IMR-90 (cell line): ENCODE measurements at regions not wholly inside any gene's neighbourhood (a gene's known extent, or its start where the extent isn't known, plus 50 kb on each side); places are given as distances from the start of the nearest gene placed in this dataset.

Experiments
- ATAC-seq: fragments of 200-7000 bp; cut with Tn5 transposase; 2 replicates; pipeline ENCODE4 v1.9.1; 2020; ENCODE audit warnings: low read depth, mild to moderate bottlenecking, moderate library complexity
- BruUV-seq: library from RNA; stranded (reverse); fragments of 400-500 nt; replicated peaks from 2 replicates; lab custom pipeline; 2021; lab: Mats Ljungman, UMichigan
- CTCF ChIA-PET: fragments of 300-600 bp; formaldehyde crosslinking; extraction: SDS; loops from one replicate; lab custom pipeline; 2021; ENCODE audit warnings: antibody characterized with exemption; lab: Yijun Ruan, JAX
- POLR2A ChIA-PET: fragments of 300-600 bp; sonication (Branson Sonifier 250); formaldehyde crosslinking; loops from one replicate; lab custom pipeline; 2022; ENCODE audit warnings: antibody characterized with exemption; ENCODE audit not compliant: unreplicated experiment; lab: Charles Lee
- DNase-seq: peaks from one replicate; pipeline ENCODE4 v3.0.0; 2013
- H2AFZ ChIP-seq: replicated peaks from 2 replicates; pipeline ENCODE3; 2013; ENCODE audit warnings: low read length, mild to moderate bottlenecking; ENCODE audit not compliant: poor library complexity
- H2AK5ac ChIP-seq: 2 replicates; pipeline ENCODE4 v1.6.1; 2013; ENCODE audit warnings: low read depth, low read length, inconsistent platforms
- H2AK9ac ChIP-seq: replicated peaks from 2 replicates; pipeline ENCODE3; 2013; ENCODE audit warnings: mild to moderate bottlenecking, low read depth, low read length, moderate library complexity; ENCODE audit not compliant: poor library complexity
- H2BK120ac ChIP-seq: 2 replicates; pipeline ENCODE4 v1.6.1; 2013; ENCODE audit warnings: low read depth, low read length, inconsistent platforms
- H2BK15ac ChIP-seq: 3 replicates; pipeline ENCODE4 v1.6.1; 2013; ENCODE audit warnings: low read depth, low read length, inconsistent platforms
- H2BK20ac ChIP-seq: 2 replicates; pipeline ENCODE4 v1.6.1; 2013; ENCODE audit warnings: low read depth, mild to moderate bottlenecking, inconsistent platforms, low read length, moderate library complexity
- H2BK5ac ChIP-seq: 2 replicates; pipeline ENCODE4 v1.6.1; 2013; ENCODE audit warnings: mild to moderate bottlenecking, low read depth, low read length, inconsistent platforms; ENCODE audit not compliant: poor library complexity, severe bottlenecking
- H3K14ac ChIP-seq: replicated peaks from 2 replicates; pipeline ENCODE4 v1.6.1; 2013; ENCODE audit warnings: low read depth, low read length, inconsistent platforms
- H3K18ac ChIP-seq: 2 replicates; pipeline ENCODE4 v1.6.1; 2013; ENCODE audit warnings: low read depth, low read length, control low read depth
- H3K23ac ChIP-seq: 2 replicates; pipeline ENCODE4 v1.6.1; 2013; ENCODE audit warnings: low read depth, low read length, inconsistent platforms
- H3K27ac ChIP-seq: 2 replicates; pipeline ENCODE4 v1.5.1; 2013; ENCODE audit warnings: mild to moderate bottlenecking, control low read depth, low read length; ENCODE audit not compliant: insufficient read depth
- H3K27me3 ChIP-seq: 2 replicates; pipeline ENCODE4 v1.6.1; 2013; ENCODE audit warnings: low read length; ENCODE audit not compliant: control insufficient read depth, insufficient read depth
- H3K36me3 ChIP-seq: 2 replicates; pipeline ENCODE4 v1.6.1; 2013; ENCODE audit warnings: low read length, mixed read lengths; ENCODE audit not compliant: control insufficient read depth, insufficient read depth
- H3K4ac ChIP-seq: 2 replicates; pipeline ENCODE4 v1.6.1; 2013; ENCODE audit warnings: low read depth, low read length, inconsistent platforms
- H3K4me1 ChIP-seq: 2 replicates; pipeline ENCODE4 v1.6.1; 2013; ENCODE audit warnings: low read length, mixed read lengths; ENCODE audit not compliant: control insufficient read depth, insufficient read depth
- H3K4me2 ChIP-seq: 2 replicates; pipeline ENCODE4 v1.6.1; 2013; ENCODE audit warnings: low read depth, mild to moderate bottlenecking, control low read depth, low read length, moderate library complexity
- H3K4me3 ChIP-seq: 2 replicates; pipeline ENCODE4 v1.5.1; 2013; ENCODE audit warnings: low read depth, mild to moderate bottlenecking, control low read depth, low read length, moderate library complexity; ENCODE audit not compliant: insufficient read depth
- H3K56ac ChIP-seq: 2 replicates; pipeline ENCODE4 v1.6.1; 2013; ENCODE audit warnings: low read length, inconsistent platforms; ENCODE audit not compliant: insufficient read depth; ENCODE audit errors: extremely low read depth
- H3K79me1 ChIP-seq, 2 experiments: 2 replicates each; pipeline ENCODE4 v1.6.1; 2013; ENCODE audit warnings: low read length in 2 of 2, inconsistent platforms in 1 of 2, low read depth in 1 of 2
- H3K9ac ChIP-seq: 2 replicates; pipeline ENCODE4 v1.6.1; 2013; ENCODE audit warnings: low read depth, low read length, control low read depth
- H3K9me1 ChIP-seq: 2 replicates; pipeline ENCODE4 v1.6.1; 2013; ENCODE audit warnings: low read length, inconsistent platforms; ENCODE audit not compliant: insufficient read depth
- H3K9me3 ChIP-seq: 2 replicates; pipeline ENCODE4 v1.6.1; 2013; ENCODE audit warnings: low read length; ENCODE audit not compliant: control insufficient read depth, insufficient read depth
- H4K20me1 ChIP-seq: 2 replicates; pipeline ENCODE4 v1.6.1; 2013; ENCODE audit warnings: low read length, inconsistent platforms; ENCODE audit not compliant: insufficient read depth
- H4K5ac ChIP-seq: 2 replicates; pipeline ENCODE4 v1.6.1; 2013; ENCODE audit warnings: mild to moderate bottlenecking, low read depth, low read length, control low read depth
- H4K8ac ChIP-seq, 2 experiments: 2 replicates each; pipeline ENCODE4 v1.6.1; 2013; ENCODE audit warnings: low read depth in 2 of 2, low read length in 2 of 2, control low read depth in 1 of 2, inconsistent platforms in 1 of 2
- H4K91ac ChIP-seq: 2 replicates; pipeline ENCODE4 v1.6.1; 2013; ENCODE audit warnings: low read depth, low read length, inconsistent platforms; ENCODE audit not compliant: insufficient read depth
- CEBPB ChIP-seq: IDR thresholded peaks from 2 replicates; pipeline ENCODE4 v1.6.1; 2012; ENCODE audit warnings: low read depth, low read length, improper control_type of control experiment
- CHD1 ChIP-seq: IDR thresholded peaks from 2 replicates; pipeline ENCODE4 v1.6.1; 2012; ENCODE audit warnings: low read depth, low read length, improper control_type of control experiment
- MAZ ChIP-seq: IDR thresholded peaks from 2 replicates; pipeline ENCODE4 v1.6.1; 2012; ENCODE audit warnings: low read depth, mild to moderate bottlenecking, low read length, improper control_type of control experiment, moderate library complexity, borderline replicate concordance
- MXI1 ChIP-seq: IDR thresholded peaks from 2 replicates; pipeline ENCODE4 v1.6.1; 2012; ENCODE audit warnings: low read depth, mild to moderate bottlenecking, low read length, moderate library complexity, borderline replicate concordance
- SMC3 ChIP-seq: fragments of 150-350 bp; IDR thresholded peaks from 2 replicates; pipeline ENCODE4 v1.6.1; 2016; ENCODE audit warnings: low read depth, mild to moderate bottlenecking, antibody characterized with exemption, low read length, moderate library complexity
- USF2 ChIP-seq: fragments of 150-350 bp; IDR thresholded peaks from 2 replicates; pipeline ENCODE4 v1.6.1; 2017; ENCODE audit warnings: mild to moderate bottlenecking, antibody characterized with exemption, low read length, low read depth
- WGBS, 2 experiments: methylation state at CpG; one replicate each; pipeline versions ENCODE4 v1.1.5 to v1.1.7; 2013; ENCODE audit warnings: missing lambda C conversion rate in 2 of 2; ENCODE audit not compliant: insufficient read length in 1 of 2; ENCODE audit errors: extremely low coverage in 2 of 2; 5-methylcytosine and 5-hydroxymethylcytosine counted together
- dilution Hi-C: fragments of 300-500 bp; cut with HindIII; formaldehyde crosslinking; loops from one replicate; pipeline ENCODE4 v1.14.3; 2018; ENCODE audit warnings: low sequenced_read_pairs; ENCODE audit not compliant: unreplicated experiment
- in situ Hi-C: fragments of 300-500 bp; cut with MboI; formaldehyde crosslinking; loops from 3 replicates; pipeline ENCODE4 v1.14.3; 2019; ENCODE audit warnings: low sequenced_read_pairs, inconsistent platforms, mixed read lengths
- intact Hi-C: fragments of 100-400 bp; cut with micrococcal nuclease; formaldehyde crosslinking; loops from 2 replicates; pipeline ENCODE4 v1.10.0; 2022
- TF ChIP-seq, protein P1 (sequence below): conservative IDR thresholded peaks from 2 replicates; pipeline ENCODE4 v1.5.1; 2012; ENCODE audit warnings: mild to moderate bottlenecking, low read depth, low read length, improper control_type of control experiment

DNA sequence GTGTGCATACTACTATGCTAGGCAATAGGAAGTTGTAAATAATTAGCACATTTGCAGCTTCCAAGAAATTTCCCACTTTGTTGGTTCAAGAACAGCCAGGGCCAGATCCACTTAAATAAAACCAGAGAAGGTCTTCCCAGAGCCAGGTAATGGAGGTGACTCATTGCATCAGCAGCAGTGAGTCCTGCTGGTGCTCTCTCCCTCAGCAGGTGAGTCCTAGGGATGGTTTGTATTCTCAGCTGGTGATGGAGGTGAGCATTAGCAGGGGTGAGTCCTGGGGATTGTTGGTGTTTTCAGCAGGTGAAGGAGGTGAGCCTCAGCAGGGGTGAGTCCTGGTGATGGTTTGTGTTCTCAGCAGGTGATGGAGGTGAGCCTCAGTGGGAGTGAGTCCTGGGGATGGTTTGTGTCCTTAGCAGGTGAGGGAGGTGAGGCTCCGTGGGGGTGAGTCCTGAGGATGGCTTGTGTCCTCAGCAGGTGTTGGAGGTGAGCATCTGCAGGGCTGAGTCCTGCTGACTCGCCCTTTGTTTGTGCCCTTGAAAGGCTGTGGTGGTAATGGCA, 232.8 kb upstream of the EXOC2 start:
- peaks cover 15% of the 10 kb centered on the region for H3K9me3 ChIP-seq
- H3K4me1 ChIP-seq = no peaks in the 10 kb centered on the region
- no peaks in the 10 kb centered on the region for H3K79me1 ChIP-seq
- H2AK9ac ChIP-seq = no peak overlapping the region
- no peak overlapping the region for H3K23ac ChIP-seq
- CTCF ChIA-PET = no interaction called here
- no peak overlapping the region for H3K9ac ChIP-seq
- POLR2A ChIA-PET = no interaction called here
- no peak overlapping the region for H3K27ac ChIP-seq
- ATAC-seq = no peak
- in situ Hi-C loops = no loop called here
- dilution Hi-C loops = no loop called here
- no peaks in the 10 kb centered on the region for H3K9me1 ChIP-seq
- H3K18ac ChIP-seq = no peak overlapping the region
- no peak overlapping the region for H2AFZ ChIP-seq
- H4K20me1 ChIP-seq = no peaks in the 10 kb centered on the region
- intact Hi-C loops = no loop called here
- no peak overlapping the region for H3K4me3 ChIP-seq
- no peak overlapping the region for H4K8ac ChIP-seq
- no peak overlapping the region for H2BK5ac ChIP-seq
- peaks cover 13% of the 10 kb centered on the region for H3K27me3 ChIP-seq
- H4K91ac ChIP-seq = no peak overlapping the region
- H4K5ac ChIP-seq = no peak overlapping the region
- no peak overlapping the region for H2BK15ac ChIP-seq
- no peak overlapping the region for H3K4ac ChIP-seq
- no peak overlapping the region for H3K56ac ChIP-seq
- no CpG with 5 or more reads among the region's 2 CpGs for WGBS, 2 experiments
- BruUV-seq = no TSS peak
- DNase-seq = no peak
- H3K4me2 ChIP-seq = no peak overlapping the region
- H2BK20ac ChIP-seq = no peak overlapping the region
- H3K36me3 ChIP-seq = no peaks in the 10 kb centered on the region
- H2BK120ac ChIP-seq = no peak overlapping the region
- H3K14ac ChIP-seq = no peak overlapping the region
- no peak overlapping the region for H2AK5ac ChIP-seq
- TF ChIP-seq SMC3 (no peak), CHD1 (no peak), CEBPB (no peak), USF2 (no peak), MXI1 (no peak), MAZ (no peak)
- TF ChIP-seq, protein P1, sequence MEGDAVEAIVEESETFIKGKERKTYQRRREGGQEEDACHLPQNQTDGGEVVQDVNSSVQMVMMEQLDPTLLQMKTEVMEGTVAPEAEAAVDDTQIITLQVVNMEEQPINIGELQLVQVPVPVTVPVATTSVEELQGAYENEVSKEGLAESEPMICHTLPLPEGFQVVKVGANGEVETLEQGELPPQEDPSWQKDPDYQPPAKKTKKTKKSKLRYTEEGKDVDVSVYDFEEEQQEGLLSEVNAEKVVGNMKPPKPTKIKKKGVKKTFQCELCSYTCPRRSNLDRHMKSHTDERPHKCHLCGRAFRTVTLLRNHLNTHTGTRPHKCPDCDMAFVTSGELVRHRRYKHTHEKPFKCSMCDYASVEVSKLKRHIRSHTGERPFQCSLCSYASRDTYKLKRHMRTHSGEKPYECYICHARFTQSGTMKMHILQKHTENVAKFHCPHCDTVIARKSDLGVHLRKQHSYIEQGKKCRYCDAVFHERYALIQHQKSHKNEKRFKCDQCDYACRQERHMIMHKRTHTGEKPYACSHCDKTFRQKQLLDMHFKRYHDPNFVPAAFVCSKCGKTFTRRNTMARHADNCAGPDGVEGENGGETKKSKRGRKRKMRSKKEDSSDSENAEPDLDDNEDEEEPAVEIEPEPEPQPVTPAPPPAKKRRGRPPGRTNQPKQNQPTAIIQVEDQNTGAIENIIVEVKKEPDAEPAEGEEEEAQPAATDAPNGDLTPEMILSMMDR = no peak
